Heart right ventricle (tissue), 16 donors: ENCODE measurements at regions not wholly inside any gene's neighbourhood (a gene's known extent, or its start where the extent isn't known, plus 50 kb on each side); places are given as distances from the start of the nearest gene placed in this dataset.
A peak's percentile ranks its signal among the peaks of the same experiment; 100 is the strongest.

Experiments
- ATAC-seq, 8 donors: fragments of 200-7000 bp; cut with Tn5 transposase; one replicate each; pipeline ENCODE4 v1.9.1; 2020; ENCODE audit warnings: mild to moderate bottlenecking in 8 of 8, moderate library complexity in 8 of 8, moderate number of reproducible peaks in 1 of 8
- DNase-seq, 2 donors: peaks; one replicate each; pipeline ENCODE4 v3.0.0-alpha.2; 2020
- H3K27ac ChIP-seq, 10 donors: fragments of 200-600 bp; sonication (generic) in 2 of 10; one replicate each; pipeline versions ENCODE4 v1.5.0 to v1.8.0; 2020 to 2022; ENCODE audit warnings: mild to moderate bottlenecking in 3 of 10
- H3K27me3 ChIP-seq, 7 donors: fragments of 200-600 bp; one replicate each; pipeline ENCODE4 v1.8.0; 2021 to 2022; ENCODE audit warnings: mild to moderate bottlenecking in 2 of 7
- H3K36me3 ChIP-seq, 9 donors: fragments of 200-600 bp; sonication (generic) in 1 of 9; one replicate each; pipeline versions ENCODE4 v1.5.0 to v1.8.0; 2020 to 2022; ENCODE audit warnings: mild to moderate bottlenecking in 2 of 9
- H3K4me1 ChIP-seq, 9 donors: fragments of 200-600 bp; sonication (generic) in 1 of 9; one replicate each; pipeline versions ENCODE4 v1.5.0 to v1.8.0; 2020 to 2022; ENCODE audit warnings: mild to moderate bottlenecking in 4 of 9
- H3K4me3 ChIP-seq, 10 donors: fragments of 200-600 bp; sonication (generic) in 2 of 10; one replicate each; pipeline versions ENCODE4 v1.5.0 to v1.8.0; 2020 to 2022; ENCODE audit warnings: mild to moderate bottlenecking in 7 of 10, moderate library complexity in 2 of 10
- H3K9me3 ChIP-seq, 11 donors: fragments of 200-600 bp in 10 of 11; sonication (generic) in 2 of 11; one replicate each; pipeline versions ENCODE4 v1.5.0 to v1.8.0; 2013 to 2022; ENCODE audit warnings: mild to moderate bottlenecking in 2 of 11, control low read depth in 1 of 11, moderate library complexity in 1 of 11
- CTCF ChIP-seq, 9 donors: fragments of 200-600 bp; sonication (generic) in 2 of 9; IDR thresholded peaks; one replicate each; pipeline versions ENCODE4 v1.5.0 to v1.8.0; 2021 to 2022; ENCODE audit warnings: antibody characterized with exemption in 9 of 9, mild to moderate bottlenecking in 5 of 9, moderate library complexity in 1 of 9
- WGBS, 2 donors: extraction: QIAGEN DNeasy Blood & Tissue Kit; methylation state at CpG; one replicate each; pipeline ENCODE4 v1.1.7; 2013; ENCODE audit warnings: inconsistent platforms in 1 of 2; 5-methylcytosine and 5-hydroxymethylcytosine counted together
- intact Hi-C, 10 donors: fragments of 100-400 bp; cut with DNase I; formaldehyde crosslinking; loops; one replicate each; pipeline versions ENCODE4 v1.11.1 to v1.14.2; 2022
- donor health status: Arrhythmogenic right ventricular cardiomyopathy.
- donor health status: ischemic (EF 13 %, LVEDD 7.1; RV severe dilation, severe dysfunction).
- donor health status: healthy with polysubstance abuse.
- donor health status: DM: no; HTN: yes; CAD: no.
- donor health status: DM: no; HTN: no; CAD: no.
- donor health status: ischemic (EF 25% LVEDD 6.9; RV normal size, moderate dysfunction).
- donor health status: ischemic (EF 25% LVEDD 5.7; RV mildly dilated, moderate dysfunction).
- donor health status: healthy.
- donor health status: DM: yes; HTN: yes; CAD: no.
- donor health status: Ischemic cardiomyopathy.
- donor health status: ischemic (EF 35%, LVEDD 5.7; RV mildly dilated, moderate dysfunction).
- donor health status: nonischemic (EF 11% LVEDD 7.7; RV severe dilation, severe dysfunction).
- donor health status: DM: yes; HTN: yes; CAD: no.
- donor health status: PGD.
- donor health status: ischemic (EF 29% LVEDD 5.4; RV normal size, mild dysfunction).
- donor health status: nonischemic (EF 23%, LVEDD 6.1; RV moderate dilation, normal function).

- H3K27me3 ChIP-seq = no peaks in the 10 kb centered on the region
- WGBS, 2 donors = 63 to 64% methylated on average over 1 of the region's 1 CpG
- no peak overlapping the region for H3K4me3 ChIP-seq
- no peak for TF ChIP-seq CTCF (IDR thresholded peaks at IDR 0.05)
- H3K4me1 ChIP-seq = peaks cover 8 to 52% (median 38%) of the 10 kb centered on the region in 9 donors
- no peaks in the 10 kb centered on the region for H3K36me3 ChIP-seq
- no peak for DNase-seq
- no peaks in the 10 kb centered on the region for H3K9me3 ChIP-seq
- no peak for ATAC-seq
- intact Hi-C loops = loop anchor here in 4 of 10 donors (5.0 to 10.0 kb wide), 6 partner anchors 85 to 715 kb away; no protein-coding TSS in a partner anchor
- H3K27ac ChIP-seq = peak overlapping the region in 4 of 10 donors; percentile 35 to 63 (median 54)
Observed at GRCh38 chr3:178079966-178080365, 456.3 kb upstream of the KCNMB2 start.

GRCh38 chr3:178082326-178082906 is 453.8 kb upstream of the KCNMB2 start:
- Histone ChIP-seq H3K4me3 (no peak overlapping the region), H3K27me3 (no peaks in the 10 kb centered on the region), H3K9me3 (no peaks in the 10 kb centered on the region), H3K4me1 (peaks cover 8 to 70% (median 43%) of the 10 kb centered on the region in 9 donors), H3K36me3 (no peaks in the 10 kb centered on the region), H3K27ac (peak overlapping the region in 1 of 10 donors; percentile 19)
- DNase-seq = no peak
- intact Hi-C loops = loop anchor here in 2 of 10 donors (5.0 to 10.0 kb wide), 4 partner anchors 82 to 360 kb away; no protein-coding TSS in a partner anchor
- ATAC-seq = no peak
- no peak for TF ChIP-seq CTCF (IDR thresholded peaks at IDR 0.05)
- 77 to 78% methylated on average over 4 of the region's 4 CpGs for WGBS, 2 donors

- DNase-seq (no peak), ATAC-seq (peak in 5 of 8 donors; percentile 41 to 77 (median 68))
- 44 to 48% methylated on average over 6 of the region's 6 CpGs for WGBS, 2 donors
- peaks cover 8 to 67% (median 34%) of the 10 kb centered on the region in 9 donors for H3K4me1 ChIP-seq
- no peaks in the 10 kb centered on the region for H3K27me3 ChIP-seq
- H3K36me3 ChIP-seq = no peaks in the 10 kb centered on the region
- no peaks in the 10 kb centered on the region for H3K9me3 ChIP-seq
- intact Hi-C loops = loop anchor here in 3 of 10 donors (2.0 to 10.0 kb wide), 5 partner anchors 81 to 362 kb away; no protein-coding TSS in a partner anchor
- peak overlapping the region; percentile 16 to 82 (median 68) for H3K27ac ChIP-seq
- TF ChIP-seq CTCF (IDR thresholded peaks at IDR 0.05) = peak; percentile 27 to 71 (median 50)
- no peak overlapping the region for H3K4me3 ChIP-seq
Observed at GRCh38 chr3:178083906-178084866, 452.1 kb upstream of the KCNMB2 start.
